Neutrophil (primary cell): ENCODE measurements at regions not wholly inside any gene's neighbourhood (a gene's known extent, or its start where the extent isn't known, plus 50 kb on each side); places are given as distances from the start of the nearest gene placed in this dataset.
"Not testable (repeated sequence)": the region's sequence is repeated elsewhere in the genome, so short reads cannot be mapped to it uniquely, and the experiment has no call there.

Experiments used
- H3K27ac ChIP-seq: fragments of 200-600 bp; sonication (generic); 2 replicates; pipeline ENCODE4 v1.5.1; 2016; ENCODE audit warnings: mild to moderate bottlenecking, moderate library complexity
- H3K27me3 ChIP-seq: fragments of 200-600 bp; sonication (generic); 2 replicates; pipeline ENCODE4 v1.6.0; 2016; ENCODE audit warnings: mild to moderate bottlenecking
- H3K36me3 ChIP-seq: fragments of 200-600 bp; sonication (generic); 2 replicates; pipeline ENCODE4 v1.5.1; 2017
- H3K4me1 ChIP-seq, 2 experiments: fragments of 200-600 bp in 1 of 2; sonication (generic) in 1 of 2; 1 replicate in 1 of 2; 2 replicates in 1 of 2; pipeline versions ENCODE4 v1.5.1 to v1.6.1; 2013 to 2016; ENCODE audit warnings: low read depth in 1 of 2, low read length in 1 of 2, mild to moderate bottlenecking in 1 of 2, moderate library complexity in 1 of 2; ENCODE audit not compliant: control insufficient read depth in 1 of 2, insufficient read depth in 1 of 2
- H3K4me3 ChIP-seq, 2 experiments: fragments of 200-600 bp in 1 of 2; sonication (generic) in 1 of 2; 1 replicate in 1 of 2; 2 replicates in 1 of 2; pipeline ENCODE4 v1.5.1; 2013 to 2016; ENCODE audit warnings: low read depth in 1 of 2, low read length in 1 of 2, mild to moderate bottlenecking in 1 of 2, moderate library complexity in 1 of 2
- H3K9me3 ChIP-seq: fragments of 200-600 bp; sonication (generic); 2 replicates; pipeline ENCODE4 v1.5.1; 2016
- TF ChIP-seq, protein P1 (sequence below): fragments of 200-600 bp; sonication (generic); IDR thresholded peaks from 2 replicates; pipeline ENCODE4 v1.5.1; 2016; ENCODE audit warnings: antibody characterized with exemption

DNA sequence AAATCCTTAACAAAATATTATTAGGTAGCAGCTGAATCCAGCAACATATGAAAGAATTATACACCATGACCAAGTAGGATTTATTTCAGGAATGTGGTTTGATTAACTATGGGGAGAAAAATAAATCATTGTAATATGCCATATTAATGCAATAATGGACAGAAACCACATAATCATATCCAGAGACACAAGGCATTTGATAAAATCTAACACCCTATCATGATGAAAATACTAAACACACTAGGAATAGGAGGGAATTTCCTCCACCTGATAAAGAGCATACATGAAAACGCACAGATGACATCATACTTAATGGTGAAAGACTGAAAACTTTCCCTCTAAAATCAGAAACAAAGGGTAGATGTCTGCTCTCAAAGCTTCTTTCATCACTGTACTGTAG, 238.9 kb downstream of the PHLDA1 start:
- no peak overlapping the region for H3K27ac ChIP-seq

DNA sequence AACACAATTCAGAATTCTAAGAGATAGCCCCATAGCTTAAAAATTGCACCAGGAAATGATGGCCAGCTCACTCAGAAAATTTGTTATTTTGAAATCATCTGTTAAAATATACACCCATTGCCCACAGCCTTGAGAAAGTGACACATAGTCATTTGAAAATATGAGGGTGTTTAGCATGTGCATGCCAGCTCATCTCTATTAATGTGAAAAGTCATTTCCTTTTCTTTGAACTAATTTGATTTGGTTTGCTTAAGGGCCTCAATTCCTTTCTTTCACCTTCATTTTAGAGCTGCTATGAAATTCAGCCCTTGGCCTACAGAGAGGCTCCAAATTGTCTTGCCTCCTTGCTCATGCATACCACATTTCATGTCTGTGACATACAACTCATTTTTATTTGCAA, 241.4 kb downstream of the PHLDA1 start:
- TF ChIP-seq, protein P1, sequence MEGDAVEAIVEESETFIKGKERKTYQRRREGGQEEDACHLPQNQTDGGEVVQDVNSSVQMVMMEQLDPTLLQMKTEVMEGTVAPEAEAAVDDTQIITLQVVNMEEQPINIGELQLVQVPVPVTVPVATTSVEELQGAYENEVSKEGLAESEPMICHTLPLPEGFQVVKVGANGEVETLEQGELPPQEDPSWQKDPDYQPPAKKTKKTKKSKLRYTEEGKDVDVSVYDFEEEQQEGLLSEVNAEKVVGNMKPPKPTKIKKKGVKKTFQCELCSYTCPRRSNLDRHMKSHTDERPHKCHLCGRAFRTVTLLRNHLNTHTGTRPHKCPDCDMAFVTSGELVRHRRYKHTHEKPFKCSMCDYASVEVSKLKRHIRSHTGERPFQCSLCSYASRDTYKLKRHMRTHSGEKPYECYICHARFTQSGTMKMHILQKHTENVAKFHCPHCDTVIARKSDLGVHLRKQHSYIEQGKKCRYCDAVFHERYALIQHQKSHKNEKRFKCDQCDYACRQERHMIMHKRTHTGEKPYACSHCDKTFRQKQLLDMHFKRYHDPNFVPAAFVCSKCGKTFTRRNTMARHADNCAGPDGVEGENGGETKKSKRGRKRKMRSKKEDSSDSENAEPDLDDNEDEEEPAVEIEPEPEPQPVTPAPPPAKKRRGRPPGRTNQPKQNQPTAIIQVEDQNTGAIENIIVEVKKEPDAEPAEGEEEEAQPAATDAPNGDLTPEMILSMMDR: no peak
- no peaks in the 10 kb centered on the region for H3K36me3 ChIP-seq
- H3K27ac ChIP-seq: no peak overlapping the region
- H3K9me3 ChIP-seq: no peaks in the 10 kb centered on the region
- no peak overlapping the region for H3K4me3 ChIP-seq
- no peaks in the 10 kb centered on the region for H3K4me1 ChIP-seq
- H3K27me3 ChIP-seq: peaks cover 3% of the 10 kb centered on the region

More for the DNA sequence above, 238.9 kb downstream of the PHLDA1 start:
- Histone ChIP-seq H3K9me3 (no peaks in the 10 kb centered on the region), H3K36me3 (no peaks in the 10 kb centered on the region), H3K4me3 (no peak overlapping the region), H3K4me1 (no peaks in the 10 kb centered on the region), H3K27me3 (peaks cover 3% of the 10 kb centered on the region)
- TF ChIP-seq, protein P1: no peak

DNA sequence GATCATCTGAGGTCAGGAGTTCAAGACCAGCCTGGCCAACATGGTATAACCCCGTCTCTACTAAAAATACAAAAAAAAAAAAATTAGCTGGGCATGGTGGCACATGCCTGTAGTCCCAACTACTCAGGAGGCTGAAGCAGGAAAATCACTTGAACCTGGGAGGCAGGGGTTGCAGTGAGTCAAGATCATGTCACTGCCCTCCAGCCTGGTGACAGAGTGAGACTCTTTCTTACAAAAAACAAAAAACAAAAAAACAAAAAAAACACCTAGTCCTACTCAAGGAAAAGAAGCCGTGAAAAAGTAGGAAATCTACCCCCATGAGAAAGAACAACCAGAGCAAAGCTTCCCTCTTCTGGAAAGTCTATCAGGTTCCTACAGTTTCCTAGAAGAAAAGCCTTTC, 244.4 kb downstream of the PHLDA1 start:
- H3K4me1 ChIP-seq: not testable (repeated sequence)

DNA sequence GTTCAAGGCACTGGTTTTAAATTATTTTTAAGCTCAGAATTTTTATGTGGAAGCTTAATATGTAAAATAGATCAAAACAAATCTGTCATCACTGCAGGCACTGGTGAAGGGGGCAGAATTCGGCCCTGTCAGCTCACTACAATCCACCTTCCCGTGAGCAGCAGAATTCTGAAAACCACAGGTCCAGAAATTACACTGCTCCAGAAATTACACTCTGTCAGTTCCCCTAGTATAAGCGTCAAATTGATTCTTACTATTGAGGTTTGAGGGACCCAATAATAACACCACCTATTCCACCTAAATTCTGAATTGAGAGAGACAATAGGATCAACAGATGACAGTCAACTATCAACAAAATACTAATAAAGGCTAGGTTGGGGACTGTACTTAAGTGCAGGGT, 245.5 kb downstream of the PHLDA1 start:
- Histone ChIP-seq H3K36me3 (no peaks in the 10 kb centered on the region), H3K4me1 (no peaks in the 10 kb centered on the region), H3K9me3 (no peaks in the 10 kb centered on the region), H3K27me3 (no peaks in the 10 kb centered on the region), H3K27ac (no peak overlapping the region), H3K4me3 (no peak overlapping the region)
- TF ChIP-seq, protein P1: no peak

More for the DNA sequence above, 244.4 kb downstream of the PHLDA1 start:
- H3K27me3 ChIP-seq, H3K27ac ChIP-seq, H3K9me3 ChIP-seq, H3K36me3 ChIP-seq, H3K4me3 ChIP-seq: not testable (repeated sequence)

DNA sequence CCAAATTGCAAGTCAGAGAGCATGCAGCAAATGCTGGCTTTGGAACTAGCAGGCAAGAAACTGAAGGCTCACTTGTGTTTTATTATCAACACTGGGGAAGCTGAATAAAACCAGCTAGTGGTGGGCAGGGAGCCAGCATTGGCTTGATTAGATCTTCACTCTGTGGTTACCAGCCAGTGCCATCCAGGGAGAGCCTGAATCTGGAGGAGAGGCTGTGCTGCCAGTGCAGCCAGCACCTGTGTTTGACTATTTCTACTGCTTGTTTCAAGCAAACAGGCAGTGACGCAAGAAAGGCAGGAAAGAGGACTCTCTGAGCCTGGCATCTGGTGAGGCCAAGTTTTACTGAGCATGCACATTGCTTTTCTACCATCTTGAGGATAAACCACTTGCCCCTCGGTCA, 247.0 kb downstream of the PHLDA1 start:
- TF ChIP-seq, protein P1: no peak
- H3K27me3 ChIP-seq: no peaks in the 10 kb centered on the region
- H3K4me3 ChIP-seq: no peak overlapping the region
- no peaks in the 10 kb centered on the region for H3K36me3 ChIP-seq
- no peaks in the 10 kb centered on the region for H3K4me1 ChIP-seq
- no peak overlapping the region for H3K27ac ChIP-seq
- no peaks in the 10 kb centered on the region for H3K9me3 ChIP-seq

DNA sequence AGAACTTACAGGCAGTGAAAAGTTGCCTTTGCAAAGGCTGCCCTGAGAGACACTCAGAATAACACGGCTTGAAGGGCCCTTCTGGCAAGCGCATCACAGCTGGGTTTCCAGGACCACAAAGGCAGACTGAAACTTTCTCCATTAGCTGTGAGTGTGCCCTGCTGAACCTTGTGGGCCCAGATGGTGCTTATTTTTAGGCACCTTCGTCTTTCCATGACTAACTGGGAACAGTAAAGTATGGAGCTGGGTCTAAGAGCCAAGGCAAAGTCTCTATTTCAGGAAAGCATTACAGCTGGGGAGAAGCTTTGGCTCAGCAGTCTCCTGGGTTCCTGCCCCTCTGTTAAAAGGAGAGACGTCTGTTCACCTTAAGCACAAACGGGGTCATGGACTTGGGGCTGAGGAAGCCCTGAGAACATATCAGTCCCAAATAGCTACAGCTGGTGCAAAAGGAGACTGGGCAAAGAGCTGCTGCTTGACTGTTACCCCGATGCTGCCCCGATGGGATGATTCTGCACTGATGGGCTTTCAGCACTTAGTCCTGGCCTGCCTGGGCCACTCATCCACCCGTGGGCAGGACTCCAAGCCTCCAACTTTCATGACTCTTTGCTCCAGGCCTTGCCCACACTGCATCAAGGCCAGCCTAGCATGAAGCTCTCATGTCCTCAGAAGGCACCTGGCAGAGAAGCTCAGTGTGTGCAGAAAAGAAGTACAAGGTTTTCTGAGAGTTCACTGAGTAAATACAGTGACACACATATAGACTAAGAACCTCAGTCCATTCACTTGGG, 248.3 kb downstream of the PHLDA1 start:
- H3K4me3 ChIP-seq: no peak overlapping the region

More for the DNA sequence above, 248.3 kb downstream of the PHLDA1 start:
- TF ChIP-seq, protein P1: no peak
- Histone ChIP-seq H3K4me1 (no peaks in the 10 kb centered on the region), H3K9me3 (no peaks in the 10 kb centered on the region), H3K36me3 (no peaks in the 10 kb centered on the region), H3K27me3 (no peaks in the 10 kb centered on the region), H3K27ac (no peak overlapping the region)
